ENCODE measurements at regions not wholly inside any gene's neighbourhood (a gene's known extent, or its start where the extent isn't known, plus 50 kb on each side); places are given as distances from the start of the nearest gene placed in this dataset.
A peak's percentile ranks its signal among the peaks of the same experiment; 100 is the strongest.
"Not testable (repeated sequence)": the region's sequence is repeated elsewhere in the genome, so short reads cannot be mapped to it uniquely, and the experiment has no call there.

- peak; percentile 80 for DNase-seq
Observed at GRCh38 chr11:86145439-86146156, 76.7 kb upstream of the PICALM start.

- no peak for DNase-seq
Observed at GRCh38 chr11:86144846-86145245, 76.0 kb upstream of the PICALM start.

- DNase-seq, result not testable (repeated sequence)
Observed at GRCh38 chr11:86144087-86144486, 75.2 kb upstream of the PICALM start.

DNA sequence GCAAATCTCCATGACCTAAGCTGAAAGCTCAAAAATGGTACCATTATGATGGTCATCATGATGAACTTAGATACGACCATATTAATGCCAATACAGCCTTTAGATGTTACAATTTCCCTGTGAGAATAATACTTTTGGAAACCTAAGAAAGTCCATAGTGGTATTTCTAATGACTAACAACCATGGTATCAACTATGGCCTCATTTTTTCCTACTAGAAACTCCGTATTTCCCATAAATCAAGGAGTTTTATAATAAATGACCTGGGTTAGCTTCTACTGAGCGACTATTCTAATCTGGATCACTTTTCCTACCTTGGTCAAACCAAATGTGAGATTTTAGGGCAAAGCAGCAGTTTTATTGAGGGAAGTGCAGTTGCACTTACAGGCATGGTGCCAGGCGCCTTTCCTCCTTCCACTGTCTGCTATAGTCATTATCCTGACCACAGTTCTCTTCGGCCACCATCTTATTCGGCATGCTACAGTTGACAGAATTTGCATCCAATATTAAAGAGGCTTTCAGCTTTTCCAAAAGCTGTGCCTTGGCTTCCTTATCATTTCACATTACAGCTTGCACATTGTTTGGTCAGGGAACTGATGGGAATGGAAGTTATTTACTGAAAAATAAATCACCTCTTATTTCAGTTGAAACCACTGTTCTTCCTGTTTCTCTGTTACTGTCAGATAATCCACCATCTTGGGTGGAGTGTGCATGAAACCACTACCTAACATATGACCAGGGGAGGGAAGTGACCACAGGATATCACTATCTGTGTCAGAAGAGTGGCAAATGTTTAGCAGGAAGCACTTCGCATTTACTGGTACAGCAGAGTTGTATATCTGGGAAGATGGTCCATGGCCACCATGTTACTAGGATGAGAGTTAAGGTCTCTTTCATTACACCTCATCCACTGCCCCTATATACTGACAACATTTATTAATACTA is 74.5 kb upstream of the PICALM start:
- no peak for DNase-seq

GRCh38 chr11:86142170-86142569 is 73.3 kb upstream of the PICALM start:
- no peak for DNase-seq

- no peak for DNase-seq
Observed at GRCh38 chr11:86141727-86142126, 72.8 kb upstream of the PICALM start.

GRCh38 chr11:86140334-86140990 is 71.6 kb upstream of the PICALM start:
- DNase-seq, result no peak

DNA sequence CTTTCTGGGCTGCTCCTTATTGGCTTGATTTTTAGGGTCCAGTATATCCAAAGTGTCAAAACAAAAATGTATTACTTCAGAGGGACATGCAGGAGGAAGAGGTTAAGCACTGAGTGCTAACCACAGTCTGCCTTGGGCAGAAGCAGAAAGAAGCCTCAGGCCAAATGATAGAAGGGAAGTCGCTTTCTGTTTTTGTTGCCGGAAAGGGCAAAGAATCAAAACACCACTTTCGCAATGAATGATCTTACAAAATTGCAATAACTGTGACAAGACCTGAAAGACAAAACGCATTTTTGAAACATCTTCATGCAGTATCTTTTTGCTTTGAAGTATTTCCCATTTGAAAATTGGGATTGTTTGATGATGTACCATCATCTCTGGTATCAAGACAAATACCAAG is 70.1 kb upstream of the PICALM start:
- DNase-seq, result no peak

GRCh38 chr11:86136538-86136937 is 67.7 kb upstream of the PICALM start:
- no peak for DNase-seq

GRCh38 chr11:86135319-86135714 is 66.4 kb upstream of the PICALM start:
- DNase-seq, result no peak

- no peak for DNase-seq
Observed at GRCh38 chr11:86134580-86135318, 65.9 kb upstream of the PICALM start.

DNA sequence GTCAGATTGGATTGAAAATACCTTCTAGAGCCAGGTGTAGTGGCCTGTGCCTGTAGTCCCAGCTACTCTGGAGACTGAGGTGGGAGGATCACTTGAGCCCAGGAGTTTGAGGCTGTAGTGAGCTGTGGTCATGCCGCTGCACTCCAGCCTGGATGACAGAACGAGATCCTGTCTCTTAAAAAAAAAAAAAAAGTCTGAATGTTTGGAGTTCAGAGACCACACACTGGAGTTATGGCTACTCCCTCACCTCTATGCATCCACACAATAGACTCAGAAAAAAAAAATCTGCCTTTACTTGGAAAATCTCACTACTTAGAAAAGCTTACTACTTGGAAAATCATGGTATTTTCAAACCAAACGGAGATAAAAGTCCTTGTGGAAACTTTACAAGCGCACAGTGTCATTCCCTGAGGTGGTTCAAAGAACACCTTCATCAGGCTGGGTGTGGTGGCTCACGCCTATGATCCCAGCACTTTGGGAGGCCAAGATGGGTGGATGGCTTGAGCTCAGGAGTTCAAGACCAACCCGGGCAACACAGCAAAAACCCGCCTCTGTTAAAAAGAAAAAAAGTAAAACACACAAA is 63.9 kb upstream of the PICALM start:
- no peak for DNase-seq

DNA sequence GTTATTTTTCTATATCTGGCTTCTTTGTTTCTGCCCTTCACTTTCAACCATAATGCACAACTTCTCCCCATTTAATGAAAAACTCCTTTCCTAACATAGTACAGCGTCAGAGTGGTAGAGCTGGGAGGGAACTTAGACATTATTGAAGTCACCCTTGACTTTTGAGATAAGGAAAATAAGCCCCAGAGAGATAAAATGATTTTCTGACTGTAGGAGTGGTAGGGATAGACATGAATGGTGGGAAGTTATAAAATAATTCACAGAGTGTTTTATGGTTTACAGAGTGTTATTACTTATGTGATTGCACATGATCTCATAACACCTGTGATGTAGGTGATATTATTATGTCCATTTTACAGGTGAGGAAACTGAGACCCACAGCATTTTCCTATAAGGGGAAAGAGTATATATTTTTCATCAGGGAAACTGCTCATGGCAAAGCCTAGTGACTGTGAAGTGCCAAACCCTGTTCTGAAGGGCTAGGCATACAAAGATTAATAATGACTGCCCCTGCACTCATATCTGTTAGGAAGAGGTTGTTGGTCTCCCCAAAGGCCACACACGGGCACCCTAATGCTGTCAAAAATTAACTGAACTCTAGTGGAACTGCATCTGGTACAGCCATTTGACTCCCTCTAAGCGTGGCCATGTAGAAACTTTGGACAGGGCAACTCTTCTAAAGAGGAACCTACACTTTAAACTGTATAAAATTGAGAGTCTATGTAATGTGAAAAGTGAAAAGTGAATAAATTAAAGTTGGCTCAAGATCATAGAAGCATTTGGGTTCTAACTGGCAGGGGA is 61.1 kb upstream of the PICALM start:
- DNase-seq, result no peak

DNA sequence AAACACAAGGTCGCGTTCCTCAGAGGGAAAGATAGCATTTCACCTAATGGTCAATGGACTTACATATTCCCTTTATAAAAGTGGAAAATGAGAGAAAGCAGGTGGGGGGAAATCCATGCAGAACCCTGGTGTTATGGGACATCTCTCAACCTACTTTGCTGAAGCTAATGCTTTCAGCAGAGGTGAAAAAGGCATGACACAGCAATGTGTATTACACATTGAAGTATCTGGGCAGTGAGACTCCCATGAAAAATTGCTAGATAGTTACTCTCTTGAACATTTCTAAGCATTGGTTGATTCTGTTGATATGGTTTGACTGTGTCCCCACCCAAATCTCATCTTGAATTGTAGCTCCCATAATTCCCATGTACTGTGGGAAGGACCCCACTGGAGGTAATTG is 60.0 kb upstream of the PICALM start:
- no peak for DNase-seq

DNA sequence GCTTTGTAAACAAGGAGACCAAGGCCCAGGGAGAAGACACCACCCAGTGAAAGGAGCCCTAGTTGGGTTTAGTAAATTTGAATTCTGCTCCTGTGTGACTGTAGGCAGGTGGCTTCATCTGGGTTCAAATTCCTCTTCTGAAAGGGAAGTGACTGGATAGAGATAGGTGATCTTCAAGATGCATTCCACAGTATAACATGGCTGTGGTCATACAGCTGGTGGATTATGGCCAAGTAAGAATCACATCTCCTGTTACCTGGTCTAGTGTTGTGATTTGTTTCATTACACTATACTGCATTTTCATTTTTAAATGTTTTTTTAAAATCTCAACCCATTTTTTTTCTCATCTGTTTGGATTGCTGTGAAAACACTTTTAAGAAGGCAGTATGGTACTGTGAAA is 58.0 kb upstream of the PICALM start:
- no peak for DNase-seq

DNA sequence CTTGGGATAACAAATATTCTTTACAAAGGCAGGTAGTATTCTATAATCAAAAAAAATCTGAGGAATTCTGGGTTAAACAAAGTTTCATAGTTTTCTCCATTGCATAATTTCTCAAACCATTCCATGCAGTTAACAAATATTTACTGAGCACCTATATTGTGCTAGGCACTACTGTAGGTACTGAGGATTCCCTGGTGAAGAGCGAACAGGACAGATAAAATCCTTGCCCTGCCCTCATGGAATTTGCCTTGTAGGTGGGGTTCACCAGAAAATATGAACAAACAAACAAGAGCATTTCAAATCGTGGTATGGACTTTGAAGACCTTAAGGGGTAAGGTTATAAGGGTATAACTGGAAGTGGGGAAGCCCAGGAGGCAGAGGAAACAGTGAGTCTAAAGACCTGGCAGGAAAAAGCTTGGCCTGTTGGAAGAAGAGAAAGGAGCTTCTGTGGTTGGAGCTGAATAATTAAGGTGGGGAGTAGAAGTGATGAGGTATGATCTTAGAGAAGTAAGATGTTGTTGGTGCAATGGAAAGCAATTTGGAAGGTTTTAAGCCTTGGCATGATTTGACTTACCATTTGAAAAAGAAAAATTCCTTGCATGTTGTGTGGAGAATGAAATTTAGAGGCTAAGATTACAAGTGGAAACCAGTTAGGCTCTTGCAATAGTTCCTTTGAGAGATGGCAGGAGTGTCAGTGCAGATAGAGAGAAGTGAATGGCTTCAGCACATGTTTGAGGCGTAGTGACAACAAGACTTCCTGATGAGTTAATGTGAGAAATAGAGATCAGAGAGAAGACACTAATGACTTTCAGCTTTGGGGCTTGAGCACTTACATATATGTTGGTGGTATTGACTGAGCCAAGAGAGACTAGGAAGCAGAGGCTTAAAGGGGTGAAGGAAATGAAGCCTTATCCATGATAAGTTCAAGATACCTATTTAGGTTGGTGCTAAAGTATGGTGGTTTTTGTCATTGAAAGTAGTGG is 55.7 kb upstream of the PICALM start:
- DNase-seq, result no peak

DNA sequence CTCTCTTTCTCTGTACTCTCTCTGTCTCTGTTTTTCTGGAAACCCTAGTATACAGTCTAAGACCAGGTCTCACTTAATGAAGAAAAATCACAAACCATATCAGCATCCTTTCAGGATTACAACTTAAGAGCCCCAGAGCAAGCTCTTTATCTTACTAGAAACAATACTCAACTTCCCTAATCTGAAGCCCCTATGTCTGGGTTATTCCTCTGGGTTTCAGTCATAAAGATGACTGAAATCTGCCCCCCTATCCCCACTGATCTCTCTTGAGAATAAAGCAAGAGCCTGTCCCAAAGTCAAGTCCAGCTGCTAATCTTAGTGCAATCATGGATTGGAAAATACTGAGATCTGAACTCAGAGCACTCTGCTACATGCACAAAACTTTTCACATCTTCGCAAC is 53.9 kb upstream of the PICALM start:
- DNase-seq, result no peak

GRCh38 chr11:86120807-86121206 is 51.9 kb upstream of the PICALM start:
- no peak for DNase-seq

DNA sequence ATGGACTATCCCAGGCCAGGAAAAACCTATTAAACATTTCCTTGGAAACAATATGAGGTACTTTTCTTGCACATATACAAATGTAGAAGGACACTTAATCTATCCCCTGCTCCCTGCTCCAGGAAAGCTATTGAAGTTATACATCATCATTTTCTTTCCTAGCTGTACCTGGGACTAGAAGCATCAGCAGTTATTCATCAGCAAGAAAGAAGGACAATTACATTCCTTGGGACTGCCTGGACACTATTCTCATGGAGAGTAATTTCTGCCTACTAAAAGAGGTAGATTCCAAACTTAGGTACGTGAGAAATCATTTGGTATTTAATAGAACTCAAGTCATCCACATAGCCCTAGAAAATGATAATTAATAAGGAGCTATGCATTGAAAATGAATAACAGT is 51.0 kb upstream of the PICALM start:
- no peak for DNase-seq

GRCh38 chr11:86119077-86119476 is 50.2 kb upstream of the PICALM start:
- no peak for DNase-seq

All from DMS53 (cell line).